GM12873 (cell line): ENCODE measurements at regions not wholly inside any gene's neighbourhood (a gene's known extent, or its start where the extent isn't known, plus 50 kb on each side); places are given as distances from the start of the nearest gene placed in this dataset.
A peak's percentile ranks its signal among the peaks of the same experiment; 100 is the strongest.

Experiments used
- CTCF ChIP-seq: IDR thresholded peaks from 2 replicates; pipeline ENCODE4 v1.5.1; 2012; ENCODE audit warnings: low read depth, mild to moderate bottlenecking, moderate library complexity, low read length, control low read depth; ENCODE audit not compliant: insufficient read depth; ENCODE audit errors: missing control alignments

- peak; percentile 15 for TF ChIP-seq CTCF
Measured at GRCh38 chr15:101877649-101878048, 65.6 kb downstream of the OR4F15 start.
